GM18498 (cell line): ENCODE measurements at regions not wholly inside any gene's neighbourhood (a gene's known extent, or its start where the extent isn't known, plus 50 kb on each side); places are given as distances from the start of the nearest gene placed in this dataset.
"Not testable (repeated sequence)": the region's sequence is repeated elsewhere in the genome, so short reads cannot be mapped to it uniquely, and the experiment has no call there.

ENCODE experiments used
- ATAC-seq: cut with Tn5 transposase; IDR thresholded peaks from one replicate; pipeline ENCODE4 v1.9.1; 2021; ENCODE audit warnings: mild to moderate bottlenecking, moderate library complexity; ENCODE audit not compliant: unreplicated experiment

DNA sequence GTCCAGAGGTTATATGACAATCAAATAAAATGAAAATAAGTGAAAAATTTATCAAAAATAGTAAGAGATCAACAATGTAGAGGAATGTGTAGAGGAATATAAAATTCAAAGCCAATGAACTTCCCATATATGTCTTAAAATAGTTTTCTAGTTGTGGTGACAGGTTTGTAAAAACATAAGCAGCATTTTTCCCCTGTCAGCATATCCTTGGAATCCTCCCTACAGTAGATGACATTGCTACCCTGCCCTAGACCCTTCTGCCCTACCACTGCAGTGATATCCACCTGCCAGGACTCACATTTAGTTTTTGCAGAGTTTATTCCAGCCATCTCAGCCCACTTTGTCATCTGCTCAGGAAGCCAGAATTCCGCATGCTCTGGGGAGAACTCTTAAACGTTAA lies 842.0 kb downstream of the RPS29 start:
- no peak for ATAC-seq

DNA sequence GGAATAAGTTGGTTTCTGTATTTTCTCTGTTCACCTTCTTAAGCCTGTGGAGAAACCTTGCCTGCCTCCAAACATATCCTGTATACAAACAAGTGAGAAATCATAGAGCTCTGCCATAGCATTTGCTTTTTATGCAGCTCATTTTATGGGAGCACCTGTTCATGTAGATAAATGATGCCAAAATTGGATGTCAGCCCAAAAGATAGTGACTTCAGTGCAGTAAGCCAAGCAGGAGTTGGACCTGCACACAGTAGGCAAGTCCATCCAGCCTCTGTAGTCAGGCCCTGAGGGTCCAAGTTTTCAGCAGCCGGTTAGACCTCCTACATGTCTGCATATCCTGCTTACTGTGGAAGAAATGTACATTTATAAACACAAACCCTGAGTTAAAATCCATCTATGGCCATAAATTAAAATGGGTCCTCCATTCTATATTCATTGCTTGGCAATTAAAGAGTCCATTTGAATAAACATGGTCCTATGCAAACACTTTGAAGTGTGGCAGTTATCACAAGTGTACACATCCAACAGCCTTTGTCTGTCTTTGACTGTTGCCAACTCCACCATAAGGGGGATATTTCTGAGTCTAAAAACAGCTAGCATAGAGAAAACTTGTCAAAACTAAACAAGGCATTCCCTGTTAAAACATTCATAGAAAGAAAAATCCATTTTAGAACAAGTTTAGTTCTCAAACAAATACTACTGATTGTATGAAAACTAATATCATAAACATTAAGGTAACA lies 847.8 kb downstream of the RPS29 start:
- ATAC-seq = no peak

- no peak for ATAC-seq
Measured at GRCh38 chr14:48735607-48736006, 850.6 kb downstream of the RPS29 start.

GRCh38 chr14:48731260-48731659 lies 854.9 kb downstream of the RPS29 start:
- ATAC-seq = no peak

- ATAC-seq = no peak
Measured at GRCh38 chr14:48726080-48726642, 860.0 kb downstream of the RPS29 start.

DNA sequence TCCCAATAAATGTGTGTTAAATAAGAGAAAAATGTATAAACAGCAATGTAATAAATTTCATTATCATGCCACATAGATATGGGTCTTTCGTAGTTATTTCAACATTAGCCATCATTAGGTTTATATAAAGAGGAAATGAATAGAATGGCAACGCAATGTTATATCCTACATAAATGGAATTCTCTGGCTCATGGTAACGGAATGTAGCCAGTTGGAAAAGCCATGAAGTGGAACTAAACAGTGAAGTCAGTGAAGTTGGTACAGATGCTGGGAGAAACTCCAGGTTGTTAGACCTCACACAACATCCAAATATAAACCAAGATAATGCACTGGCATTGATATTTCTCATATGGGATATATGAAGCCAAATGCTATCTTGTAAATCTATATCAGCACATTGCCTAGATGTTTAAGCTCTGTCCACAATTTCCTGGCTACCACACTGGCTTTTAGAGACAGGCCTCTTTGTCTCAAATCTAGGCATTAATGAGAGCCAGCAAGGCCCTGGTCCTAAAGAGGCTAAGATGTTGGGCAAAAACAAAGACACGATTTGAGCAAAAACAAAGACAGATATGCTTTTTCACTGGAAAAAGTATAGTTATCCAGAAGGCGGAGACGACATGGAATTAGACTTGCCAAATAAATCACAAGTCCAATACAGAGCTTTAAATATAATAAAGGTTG lies 861.0 kb downstream of the RPS29 start:
- no peak for ATAC-seq

GRCh38 chr14:48723841-48724495 lies 862.2 kb downstream of the RPS29 start:
- ATAC-seq = no peak

- no peak for ATAC-seq
Measured at GRCh38 chr14:48714366-48714765, 871.8 kb downstream of the RPS29 start.

GRCh38 chr14:48710133-48710532 lies 876.0 kb downstream of the RPS29 start:
- ATAC-seq = no peak

DNA sequence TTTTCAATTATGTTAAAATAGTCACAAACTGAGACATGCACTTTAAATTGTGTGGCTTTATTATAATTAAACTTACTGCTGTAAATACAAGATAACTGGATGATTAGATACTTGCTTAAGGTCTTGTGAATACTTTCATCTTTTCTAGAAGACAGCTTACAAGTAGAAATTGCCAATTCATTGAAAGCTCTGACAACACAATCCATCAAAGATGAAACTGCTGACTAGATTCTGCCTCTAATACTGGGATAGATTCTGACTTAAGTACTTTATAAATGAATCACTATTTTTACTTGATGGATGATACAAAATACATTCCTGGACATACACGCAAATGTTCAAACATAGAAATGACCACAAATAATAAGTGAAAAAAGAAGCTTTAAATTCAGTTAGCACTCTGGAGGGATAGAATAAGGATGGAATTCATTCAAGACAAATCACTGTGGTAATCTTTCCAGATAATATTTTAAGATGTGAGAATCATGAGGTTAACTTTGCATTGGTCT lies 876.8 kb downstream of the RPS29 start:
- no peak for ATAC-seq

DNA sequence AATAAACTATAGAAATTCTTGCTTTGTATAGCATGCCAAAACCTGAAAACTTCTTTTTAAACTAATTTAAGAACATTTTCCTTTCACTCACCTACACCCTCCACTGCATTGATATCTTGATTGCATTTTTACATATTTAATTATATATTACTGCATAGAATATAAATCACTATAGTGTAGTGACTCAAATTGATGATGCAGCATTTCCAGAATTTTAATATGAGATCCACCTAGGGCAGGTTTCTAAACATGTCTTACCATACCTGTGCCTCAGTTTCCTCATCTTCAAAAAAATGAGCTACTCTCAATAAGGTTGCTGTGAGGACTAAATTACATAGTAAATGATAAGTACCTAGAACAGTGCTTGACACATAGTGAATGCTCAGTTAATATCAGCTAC lies 881.5 kb downstream of the RPS29 start:
- no peak for ATAC-seq

DNA sequence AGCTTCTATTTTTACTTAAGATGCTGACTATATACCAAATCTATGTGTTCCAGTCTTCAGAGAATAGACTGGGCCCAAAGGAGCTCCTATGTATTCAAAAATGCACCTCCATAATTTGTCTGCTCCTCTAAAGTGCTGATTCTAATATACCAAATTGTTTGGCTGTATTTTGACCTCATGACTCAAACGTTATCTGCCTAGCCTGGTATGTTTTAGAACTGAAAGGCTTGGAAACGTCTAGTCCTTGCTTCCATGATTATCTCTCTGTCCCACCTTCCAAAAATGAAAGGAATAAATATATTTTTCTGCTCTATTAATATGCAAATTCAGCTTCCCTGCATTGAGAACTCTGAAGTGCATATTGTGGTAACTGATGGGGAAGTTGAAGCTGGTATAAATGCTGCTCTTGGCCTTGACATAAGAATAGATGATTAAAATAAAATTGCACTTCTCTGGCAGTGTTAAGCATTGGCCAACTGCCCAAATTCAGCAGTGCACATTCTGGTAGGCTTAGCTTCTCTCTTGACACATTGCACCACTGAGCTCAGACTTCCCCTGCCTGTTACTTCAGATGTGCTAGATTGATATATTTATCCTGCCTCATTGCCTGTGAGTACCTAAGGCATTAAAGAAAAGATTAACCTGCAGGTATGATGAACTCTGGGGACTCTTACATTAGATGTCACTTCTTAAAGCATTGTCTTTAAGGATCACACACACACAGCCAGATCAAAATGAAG lies 882.3 kb downstream of the RPS29 start:
- ATAC-seq = no peak

DNA sequence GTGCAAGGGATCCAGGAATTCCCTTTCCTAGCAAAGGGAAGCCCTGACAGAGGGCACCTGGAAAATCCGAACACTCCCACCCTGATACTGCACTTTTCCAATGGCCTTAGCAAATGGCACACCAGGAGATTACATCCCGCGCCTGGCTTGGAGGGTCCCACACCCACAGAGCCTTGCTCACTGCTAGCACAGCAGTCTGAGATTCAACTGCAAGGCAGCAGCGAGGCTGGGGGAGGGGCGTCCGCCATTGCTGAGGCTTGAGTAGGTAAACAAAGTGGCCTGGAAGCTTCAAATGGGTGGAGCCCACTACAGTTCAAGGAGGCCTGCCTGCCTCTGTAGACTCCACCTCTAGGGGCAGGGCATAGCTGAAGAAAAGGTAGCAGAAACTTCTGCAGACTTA lies 888.8 kb downstream of the RPS29 start:
- not testable (repeated sequence) for ATAC-seq

DNA sequence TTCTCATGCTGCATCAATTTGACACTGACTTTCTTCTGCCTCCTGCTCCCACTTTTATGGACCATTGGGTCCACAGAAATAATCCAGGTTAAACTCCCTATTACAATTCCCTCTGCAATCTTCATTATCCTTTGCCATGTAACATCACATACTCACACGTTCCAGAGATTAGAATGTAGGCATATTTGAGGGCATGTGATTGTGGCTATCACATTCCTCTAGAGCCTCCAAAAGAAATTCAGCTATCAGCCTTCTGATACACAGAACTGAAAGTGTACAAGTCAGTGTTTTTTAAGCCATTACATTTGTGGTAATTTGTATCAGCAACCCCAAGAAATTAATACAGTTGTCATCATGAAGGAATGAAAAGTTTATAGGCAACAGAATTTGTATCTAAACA lies 892.4 kb downstream of the RPS29 start:
- no peak for ATAC-seq

GRCh38 chr14:48690349-48690748 lies 895.8 kb downstream of the RPS29 start:
- ATAC-seq = no peak

DNA sequence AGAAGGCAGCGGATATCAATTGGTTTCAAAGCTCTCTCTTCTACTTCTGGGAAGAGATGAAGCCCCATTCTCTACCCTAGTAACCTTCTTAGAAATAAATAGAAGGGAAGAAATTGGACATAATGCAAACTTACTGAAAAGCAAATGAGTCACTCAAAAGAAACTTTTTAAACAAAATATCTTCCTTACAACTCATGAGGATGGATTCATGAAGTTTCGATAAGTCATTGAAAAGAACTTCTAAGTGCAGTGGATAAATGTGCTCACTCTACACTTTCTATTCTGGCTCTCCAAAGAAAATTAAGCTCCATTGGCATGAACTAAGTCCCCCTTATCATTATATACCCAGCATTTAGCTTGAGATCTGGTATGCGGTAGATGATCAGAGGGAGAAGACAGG lies 899.5 kb downstream of the RPS29 start:
- no peak for ATAC-seq

- no peak for ATAC-seq
Measured at GRCh38 chr14:48672506-48672905, 913.7 kb downstream of the RPS29 start.

- no peak for ATAC-seq
Measured at GRCh38 chr14:48670939-48671338, 915.2 kb downstream of the RPS29 start.

DNA sequence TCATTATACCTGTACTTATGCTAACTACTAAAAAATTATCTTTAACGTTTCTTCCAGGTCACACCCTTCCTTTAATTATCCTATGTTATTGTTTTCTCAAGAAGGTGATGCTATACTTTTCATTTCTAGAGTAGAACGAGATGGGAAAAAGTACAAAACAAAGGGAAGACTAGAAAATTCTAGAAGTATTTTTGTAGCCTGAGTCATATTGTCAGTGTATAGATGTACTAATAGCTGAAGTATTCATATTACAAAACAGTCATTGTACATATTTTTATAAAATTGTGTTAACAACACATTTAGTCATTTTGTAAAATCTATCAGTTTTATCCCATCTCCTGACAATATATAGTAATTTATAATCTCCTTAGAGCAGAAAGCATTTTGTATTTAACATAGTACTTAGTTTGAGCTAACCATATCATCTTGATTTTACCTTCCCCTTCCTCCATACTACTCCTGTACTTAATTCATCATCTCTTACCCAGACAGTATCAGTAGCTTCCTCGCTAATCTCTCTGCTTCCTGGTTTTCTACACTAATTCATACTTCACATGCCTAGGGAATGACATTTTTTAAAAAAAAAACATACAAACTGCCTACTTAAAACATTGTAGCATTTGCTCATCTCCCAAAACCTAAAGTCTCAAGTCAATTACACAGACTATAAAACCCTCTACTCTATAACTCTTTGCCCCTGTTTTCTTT lies 920.9 kb downstream of the RPS29 start:
- no peak for ATAC-seq

GRCh38 chr14:48643241-48643640 lies 942.9 kb downstream of the RPS29 start:
- ATAC-seq = no peak
